ENCODE measurements at regions not wholly inside any gene's neighbourhood (a gene's known extent, or its start where the extent isn't known, plus 50 kb on each side); places are given as distances from the start of the nearest gene placed in this dataset.

DNA sequence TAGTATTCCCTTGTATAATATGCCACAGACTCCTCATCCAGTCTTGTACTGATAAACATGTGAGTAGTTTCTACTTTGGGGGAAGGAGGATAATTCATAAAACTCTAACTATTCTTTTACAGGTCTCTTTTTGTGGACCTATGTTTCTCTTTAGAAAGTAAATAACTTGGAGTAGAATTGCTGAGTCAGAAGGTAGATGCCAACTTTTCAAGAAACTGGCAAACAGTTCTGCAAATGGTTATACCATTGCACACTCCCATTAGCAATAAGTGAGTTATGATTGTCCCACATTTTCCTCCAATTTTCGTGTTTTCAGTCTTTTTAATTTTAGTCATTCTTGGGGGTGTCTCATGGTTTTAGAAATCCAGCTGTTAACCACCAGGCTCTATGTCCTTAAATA lies 477.2 kb upstream of the LRRTM4 start:
- intact Hi-C loops (cut with micrococcal nuclease) = no loop called here
- Histone ChIP-seq H3K9me3 (ENCODE audit: control insufficient read depth, insufficient read depth, low read length) (peaks cover 6% of the 10 kb centered on the region), H3K27me3 (ENCODE audit: control insufficient read depth, insufficient read depth, low read length) (no peaks in the 10 kb centered on the region), H3K4me1 (ENCODE audit: control insufficient read depth, insufficient read depth, low read length) (no peaks in the 10 kb centered on the region), H3K36me3 (ENCODE audit: control insufficient read depth, insufficient read depth, low read length) (no peaks in the 10 kb centered on the region), H3K4me3 (ENCODE audit: low read length) (no peak overlapping the region), H3K27ac (ENCODE audit: low read length) (no peak overlapping the region)
- no peak overlapping the region for H3K27ac Mint-ChIP-seq
- H3K27me3 Mint-ChIP-seq (ENCODE audit: low read depth in 2 of 2) = no peaks in the 10 kb centered on the region
- peaks cover 4 to 9% of the 10 kb centered on the region in 2 donors for H3K9me3 Mint-ChIP-seq
- no peaks in the 10 kb centered on the region for H3K4me1 Mint-ChIP-seq
- no peak for DNase-seq
- ATAC-seq = no peak
- TF ChIP-seq, protein P1, sequence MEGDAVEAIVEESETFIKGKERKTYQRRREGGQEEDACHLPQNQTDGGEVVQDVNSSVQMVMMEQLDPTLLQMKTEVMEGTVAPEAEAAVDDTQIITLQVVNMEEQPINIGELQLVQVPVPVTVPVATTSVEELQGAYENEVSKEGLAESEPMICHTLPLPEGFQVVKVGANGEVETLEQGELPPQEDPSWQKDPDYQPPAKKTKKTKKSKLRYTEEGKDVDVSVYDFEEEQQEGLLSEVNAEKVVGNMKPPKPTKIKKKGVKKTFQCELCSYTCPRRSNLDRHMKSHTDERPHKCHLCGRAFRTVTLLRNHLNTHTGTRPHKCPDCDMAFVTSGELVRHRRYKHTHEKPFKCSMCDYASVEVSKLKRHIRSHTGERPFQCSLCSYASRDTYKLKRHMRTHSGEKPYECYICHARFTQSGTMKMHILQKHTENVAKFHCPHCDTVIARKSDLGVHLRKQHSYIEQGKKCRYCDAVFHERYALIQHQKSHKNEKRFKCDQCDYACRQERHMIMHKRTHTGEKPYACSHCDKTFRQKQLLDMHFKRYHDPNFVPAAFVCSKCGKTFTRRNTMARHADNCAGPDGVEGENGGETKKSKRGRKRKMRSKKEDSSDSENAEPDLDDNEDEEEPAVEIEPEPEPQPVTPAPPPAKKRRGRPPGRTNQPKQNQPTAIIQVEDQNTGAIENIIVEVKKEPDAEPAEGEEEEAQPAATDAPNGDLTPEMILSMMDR (IDR thresholded peaks at IDR 0.05) = no peak
- H3K4me3 Mint-ChIP-seq = no peak overlapping the region
- no CpG with 5 or more reads among the region's 1 CpG for WGBS (ENCODE audit: insufficient coverage)
- H3K36me3 Mint-ChIP-seq = peaks cover 6% of the 10 kb centered on the region

DNA sequence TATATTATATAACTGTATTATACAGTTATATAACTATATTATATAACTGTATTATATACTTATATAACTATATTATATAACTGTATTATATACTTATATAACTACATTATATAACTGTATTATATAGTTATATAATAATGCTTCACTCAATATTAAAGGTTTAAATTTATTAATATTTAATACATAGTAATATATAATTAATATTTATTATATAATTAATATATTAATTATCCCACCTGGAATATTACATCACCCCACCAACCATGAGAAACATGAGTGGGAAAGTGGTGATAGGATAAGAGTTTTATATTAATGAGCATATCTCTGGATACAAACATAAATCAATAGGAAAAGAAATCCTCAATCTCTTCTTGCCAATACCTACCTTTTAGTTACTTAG lies 487.1 kb upstream of the LRRTM4 start:
- no peaks in the 10 kb centered on the region for H3K4me1 Mint-ChIP-seq
- intact Hi-C loops (cut with micrococcal nuclease) = no loop called here
- no peak overlapping the region for H3K27ac Mint-ChIP-seq
- Histone ChIP-seq H3K9me3 (ENCODE audit: control insufficient read depth, insufficient read depth, low read length) (no peaks in the 10 kb centered on the region), H3K4me3 (ENCODE audit: low read length) (no peak overlapping the region), H3K4me1 (ENCODE audit: control insufficient read depth, insufficient read depth, low read length) (no peaks in the 10 kb centered on the region), H3K36me3 (ENCODE audit: control insufficient read depth, insufficient read depth, low read length) (no peaks in the 10 kb centered on the region), H3K27ac (ENCODE audit: low read length) (no peak overlapping the region), H3K27me3 (ENCODE audit: control insufficient read depth, insufficient read depth, low read length) (no peaks in the 10 kb centered on the region)
- DNase-seq = no peak
- H3K4me3 Mint-ChIP-seq = no peak overlapping the region
- no peaks in the 10 kb centered on the region for H3K27me3 Mint-ChIP-seq (ENCODE audit: low read depth in 2 of 2)
- no peak for ATAC-seq
- H3K36me3 Mint-ChIP-seq = peaks cover 6% of the 10 kb centered on the region
- H3K9me3 Mint-ChIP-seq = peaks cover 8 to 24% of the 10 kb centered on the region in 2 donors
- TF ChIP-seq, protein P1 (IDR thresholded peaks at IDR 0.05) = no peak

DNA sequence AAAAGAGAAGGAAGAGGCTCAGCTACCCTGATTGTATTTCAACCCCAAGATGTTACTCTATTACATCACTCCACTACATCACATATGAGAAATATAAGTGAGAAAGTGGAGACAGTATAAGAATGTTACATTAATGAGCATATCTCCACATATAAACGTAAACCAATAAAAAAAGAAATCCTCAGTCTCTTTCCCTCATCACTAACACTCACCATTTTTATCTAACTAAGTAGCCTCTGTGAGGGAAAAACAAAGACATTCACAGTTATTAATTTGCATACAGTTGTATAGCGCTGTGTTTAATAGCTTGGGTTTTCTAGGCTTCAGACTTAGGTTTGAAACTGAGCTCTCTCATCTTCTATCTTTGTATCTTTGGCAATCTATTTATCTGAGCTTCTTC lies 489.1 kb upstream of the LRRTM4 start:
- Mint-ChIP-seq H3K9me3 (peaks cover 10 to 25% of the 10 kb centered on the region in 2 donors), H3K27ac (no peak overlapping the region), H3K27me3 (ENCODE audit: low read depth in 2 of 2) (no peaks in the 10 kb centered on the region), H3K4me1 (no peaks in the 10 kb centered on the region), H3K4me3 (no peak overlapping the region), H3K36me3 (peaks cover 6% of the 10 kb centered on the region)
- H3K27me3 ChIP-seq (ENCODE audit: control insufficient read depth, insufficient read depth, low read length) = no peaks in the 10 kb centered on the region
- no peaks in the 10 kb centered on the region for H3K4me1 ChIP-seq (ENCODE audit: control insufficient read depth, insufficient read depth, low read length)
- no CpG with 5 or more reads among the region's 2 CpGs for WGBS (ENCODE audit: insufficient coverage)
- H3K27ac ChIP-seq (ENCODE audit: low read length) = no peak overlapping the region
- no peak for DNase-seq
- H3K36me3 ChIP-seq (ENCODE audit: control insufficient read depth, insufficient read depth, low read length) = no peaks in the 10 kb centered on the region
- H3K4me3 ChIP-seq (ENCODE audit: low read length) = no peak overlapping the region
- H3K9me3 ChIP-seq (ENCODE audit: control insufficient read depth, insufficient read depth, low read length) = peaks cover 2% of the 10 kb centered on the region
- TF ChIP-seq, protein P1 (IDR thresholded peaks at IDR 0.05) = no peak
- no peak for ATAC-seq
- intact Hi-C loops (cut with micrococcal nuclease) = no loop called here

DNA sequence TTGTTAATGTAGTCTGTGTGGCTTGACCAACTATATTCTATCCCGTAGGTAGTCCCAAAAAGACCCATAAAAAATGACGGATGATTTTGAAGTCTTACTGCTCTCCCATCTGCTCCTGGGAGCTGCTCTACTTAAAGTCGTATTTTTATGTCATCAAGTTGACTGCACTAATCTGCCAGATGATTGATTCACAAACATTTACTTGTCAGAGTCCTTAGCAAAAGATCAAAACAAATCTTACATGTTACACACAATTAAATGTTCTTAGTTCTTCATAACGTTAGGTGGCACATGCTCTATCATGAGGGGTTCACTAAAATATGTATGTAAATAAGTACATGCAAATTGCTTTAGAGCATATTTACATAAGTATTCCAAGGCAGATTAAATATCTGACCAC lies 498.3 kb upstream of the LRRTM4 start:
- no peak for DNase-seq
- no peaks in the 10 kb centered on the region for H3K36me3 ChIP-seq (ENCODE audit: control insufficient read depth, insufficient read depth, low read length)
- no peaks in the 10 kb centered on the region for H3K4me1 Mint-ChIP-seq
- ATAC-seq = no peak
- peaks cover 15% of the 10 kb centered on the region for H3K9me3 ChIP-seq (ENCODE audit: control insufficient read depth, insufficient read depth, low read length)
- no peak overlapping the region for H3K27ac ChIP-seq (ENCODE audit: low read length)
- H3K9me3 Mint-ChIP-seq = peaks cover 11 to 28% of the 10 kb centered on the region in 2 donors
- H3K27ac Mint-ChIP-seq = no peak overlapping the region
- H3K4me3 ChIP-seq (ENCODE audit: low read length) = no peak overlapping the region
- H3K36me3 Mint-ChIP-seq = peaks cover 7% of the 10 kb centered on the region
- TF ChIP-seq, protein P1 (IDR thresholded peaks at IDR 0.05) = no peak
- H3K27me3 ChIP-seq (ENCODE audit: control insufficient read depth, insufficient read depth, low read length) = no peaks in the 10 kb centered on the region
- intact Hi-C loops (cut with micrococcal nuclease) = no loop called here
- no peaks in the 10 kb centered on the region for H3K27me3 Mint-ChIP-seq (ENCODE audit: low read depth in 2 of 2)
- no peaks in the 10 kb centered on the region for H3K4me1 ChIP-seq (ENCODE audit: control insufficient read depth, insufficient read depth, low read length)
- WGBS (ENCODE audit: insufficient coverage) = 82% methylated on average over 3 of the region's 4 CpGs
- H3K4me3 Mint-ChIP-seq = no peak overlapping the region

All from natural killer cell (primary cell).